ENCODE measurements at regions not wholly inside any gene's neighbourhood (a gene's known extent, or its start where the extent isn't known, plus 50 kb on each side); places are given as distances from the start of the nearest gene placed in this dataset.

DNA sequence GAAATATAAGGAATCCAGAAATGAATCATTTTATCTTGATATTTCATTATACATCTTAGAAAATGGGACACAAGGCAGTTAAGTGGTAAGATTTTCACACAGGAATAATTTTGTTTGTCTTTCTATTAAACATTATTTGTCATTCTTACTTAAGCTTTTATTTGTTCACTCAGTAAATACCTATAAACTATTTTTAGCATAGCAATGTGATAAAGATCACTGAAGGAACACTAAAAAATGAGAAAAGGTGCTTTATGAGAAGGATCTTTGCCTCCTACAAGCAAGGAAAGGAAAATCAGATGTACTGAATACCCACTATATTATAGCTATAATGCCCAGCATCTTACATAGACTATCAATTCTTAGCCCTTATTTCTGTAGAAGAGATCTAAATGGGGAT lies 176.2 kb upstream of the NYAP2 start:
- Mint-ChIP-seq H3K9me3 (no peaks in the 10 kb centered on the region), H3K27ac (peak overlapping the region in 1 of 7 donors; percentile 39), H3K4me1 (peaks cover 0 to 6% (median 1%) of the 10 kb centered on the region in 4 donors), H3K36me3 (no peaks in the 10 kb centered on the region), H3K27me3 (peaks cover 0 to 2% of the 10 kb centered on the region in 2 donors), H3K4me3 (no peak overlapping the region)
- Histone ChIP-seq H3K27me3 (ENCODE audit: insufficient read depth, low read length) (no peaks in the 10 kb centered on the region), H3K27ac (ENCODE audit: low read depth, low read length) (no peak overlapping the region), H3K4me1 (ENCODE audit: insufficient read depth, low read length) (no peaks in the 10 kb centered on the region), H3K36me3 (ENCODE audit: insufficient read depth, low read length) (no peaks in the 10 kb centered on the region), H3K4me3 (ENCODE audit: low read length in 2 of 2) (no peak overlapping the region), H3K9me3 (ENCODE audit: control insufficient read depth in 1 of 2, low read length in 2 of 2) (no peaks in the 10 kb centered on the region)
- no peak for DNase-seq
- ChIA-PET POLR2A (ENCODE audit: partially characterized antibody) (no interaction called here), CTCF (ENCODE audit: partially characterized antibody) (no interaction called here)
- intact Hi-C loops (cut with micrococcal nuclease) = no loop called here

DNA sequence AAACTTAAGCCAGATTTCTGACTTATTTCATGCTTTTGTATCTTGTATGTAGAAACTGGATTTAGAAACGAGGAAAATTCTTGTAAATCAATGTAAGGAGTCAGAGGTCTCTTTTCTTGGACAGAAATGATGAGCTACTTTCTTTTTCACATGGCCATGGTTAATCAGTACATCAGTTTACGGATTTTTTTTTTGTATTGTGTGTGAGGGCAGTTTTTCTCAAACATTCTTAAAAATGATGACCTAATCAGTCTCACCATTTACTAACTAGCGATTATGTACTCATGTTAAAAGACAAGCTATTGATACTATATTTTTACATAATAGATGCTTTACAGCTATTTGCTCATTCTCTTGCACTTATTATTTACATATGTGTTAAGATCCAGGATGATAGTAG lies 165.2 kb upstream of the DOCK10 start:
- H3K9me3 ChIP-seq (ENCODE audit: control insufficient read depth in 1 of 2, low read length in 2 of 2) = no peaks in the 10 kb centered on the region
- ChIA-PET CTCF (ENCODE audit: partially characterized antibody) (no interaction called here), POLR2A (ENCODE audit: partially characterized antibody) (interaction anchor here (0.6 kb wide), 1 partner anchor 155 kb away, joined by 4 read pairs; no protein-coding TSS in a partner anchor)
- H3K36me3 Mint-ChIP-seq = no peaks in the 10 kb centered on the region
- H3K27ac ChIP-seq (ENCODE audit: low read depth, low read length) = no peak overlapping the region
- H3K27ac Mint-ChIP-seq = no peak overlapping the region
- no peaks in the 10 kb centered on the region for H3K27me3 ChIP-seq (ENCODE audit: insufficient read depth, low read length)
- H3K4me3 ChIP-seq (ENCODE audit: low read length in 2 of 2) = no peak overlapping the region
- no peaks in the 10 kb centered on the region for H3K4me1 ChIP-seq (ENCODE audit: insufficient read depth, low read length)
- peaks cover 3 to 9% of the 10 kb centered on the region in 2 donors for H3K27me3 Mint-ChIP-seq
- intact Hi-C loops (cut with micrococcal nuclease) = no loop called here
- no peaks in the 10 kb centered on the region for H3K36me3 ChIP-seq (ENCODE audit: insufficient read depth, low read length)
- H3K9me3 Mint-ChIP-seq = peaks cover 0 to 7% (median 5%) of the 10 kb centered on the region in 8 donors
- no peak for DNase-seq
- H3K4me1 Mint-ChIP-seq = no peaks in the 10 kb centered on the region
- H3K4me3 Mint-ChIP-seq = no peak overlapping the region

DNA sequence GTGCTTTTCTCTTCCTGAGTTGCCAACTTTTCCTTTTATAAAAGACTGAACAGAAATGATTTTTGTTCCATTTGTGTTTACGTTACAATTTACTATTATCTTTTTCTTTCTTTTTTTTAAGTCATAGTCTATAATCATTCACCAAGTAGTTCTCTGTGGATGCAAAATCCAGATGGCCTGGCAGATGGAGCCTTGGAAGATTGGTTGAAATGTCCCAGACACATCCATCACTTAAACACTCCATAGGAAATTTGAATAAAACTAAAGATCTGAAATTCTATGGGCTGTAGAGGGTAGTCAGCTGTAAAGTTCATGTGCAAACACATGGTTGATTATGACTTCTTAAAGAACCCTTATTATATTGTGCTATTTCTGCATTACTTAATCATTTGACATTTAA lies 164.8 kb upstream of the DOCK10 start:
- Histone ChIP-seq H3K4me3 (ENCODE audit: low read length in 2 of 2) (no peak overlapping the region), H3K36me3 (ENCODE audit: insufficient read depth, low read length) (no peaks in the 10 kb centered on the region), H3K27me3 (ENCODE audit: insufficient read depth, low read length) (no peaks in the 10 kb centered on the region), H3K4me1 (ENCODE audit: insufficient read depth, low read length) (no peaks in the 10 kb centered on the region), H3K27ac (ENCODE audit: low read depth, low read length) (no peak overlapping the region), H3K9me3 (ENCODE audit: control insufficient read depth in 1 of 2, low read length in 2 of 2) (no peaks in the 10 kb centered on the region)
- no peak for DNase-seq
- CTCF ChIA-PET (ENCODE audit: partially characterized antibody) = no interaction called here
- Mint-ChIP-seq H3K36me3 (no peaks in the 10 kb centered on the region), H3K4me3 (no peak overlapping the region), H3K27ac (no peak overlapping the region), H3K9me3 (peaks cover 0 to 7% (median 5%) of the 10 kb centered on the region in 8 donors), H3K27me3 (peaks cover 3 to 9% of the 10 kb centered on the region in 2 donors), H3K4me1 (no peaks in the 10 kb centered on the region)
- intact Hi-C loops (cut with micrococcal nuclease) = no loop called here
- POLR2A ChIA-PET (ENCODE audit: partially characterized antibody) = interaction anchor here (0.6 kb wide), 1 partner anchor 155 kb away, joined by 4 read pairs; no protein-coding TSS in a partner anchor

DNA sequence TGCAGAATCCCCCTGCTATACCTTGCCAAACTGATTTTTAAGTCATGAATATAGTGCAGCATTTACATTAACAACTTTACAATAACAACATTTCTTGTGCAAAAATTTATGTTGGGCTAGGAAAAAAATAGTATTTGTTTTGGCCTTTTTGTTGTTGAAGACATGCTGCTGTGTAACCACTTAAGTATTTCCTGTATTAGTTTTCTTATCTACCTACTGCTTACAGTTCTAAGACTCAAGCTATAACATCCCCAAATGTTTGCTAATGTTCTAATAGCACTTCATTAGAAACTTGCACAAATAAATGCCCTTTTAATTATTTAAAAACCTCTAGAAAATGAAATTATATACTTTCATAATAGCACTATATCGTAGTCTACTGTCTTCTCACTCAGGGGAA lies 154.3 kb upstream of the DOCK10 start:
- no peaks in the 10 kb centered on the region for H3K27me3 Mint-ChIP-seq

DNA sequence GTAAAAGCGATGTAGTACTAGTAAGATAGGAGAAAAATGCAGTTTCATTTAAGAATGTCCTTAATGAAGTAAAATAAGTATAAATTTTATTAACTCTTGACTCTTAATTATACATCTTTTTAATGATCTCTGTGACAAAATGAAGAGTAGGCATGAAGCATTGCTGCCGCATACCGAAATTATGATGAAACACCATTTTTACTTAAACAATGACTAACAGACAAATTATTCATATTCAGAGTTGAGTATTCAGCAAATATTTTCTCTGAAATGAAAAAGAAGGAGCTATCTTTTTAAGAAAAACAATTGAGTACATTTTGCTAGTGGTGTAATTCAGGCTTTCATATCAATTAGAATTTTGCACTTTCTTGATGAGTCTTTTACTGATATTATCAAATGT lies 150.6 kb upstream of the DOCK10 start:
- H3K36me3 ChIP-seq (ENCODE audit: insufficient read depth, low read length) = no peaks in the 10 kb centered on the region
- POLR2A ChIA-PET (ENCODE audit: partially characterized antibody) = no interaction called here
- H3K4me3 Mint-ChIP-seq = no peak overlapping the region
- H3K9me3 ChIP-seq (ENCODE audit: control insufficient read depth in 1 of 2, low read length in 2 of 2) = no peaks in the 10 kb centered on the region
- CTCF ChIA-PET (ENCODE audit: partially characterized antibody) = no interaction called here
- H3K4me1 Mint-ChIP-seq = peaks cover 0 to 2% (median 0%) of the 10 kb centered on the region in 4 donors
- no peaks in the 10 kb centered on the region for H3K36me3 Mint-ChIP-seq
- no peaks in the 10 kb centered on the region for H3K27me3 ChIP-seq (ENCODE audit: insufficient read depth, low read length)
- no peak overlapping the region for H3K27ac Mint-ChIP-seq
- intact Hi-C loops (cut with micrococcal nuclease) = no loop called here
- DNase-seq = no peak
- H3K27me3 Mint-ChIP-seq = no peaks in the 10 kb centered on the region
- H3K27ac ChIP-seq (ENCODE audit: low read depth, low read length) = no peak overlapping the region
- H3K4me3 ChIP-seq (ENCODE audit: low read length in 2 of 2) = no peak overlapping the region
- no peaks in the 10 kb centered on the region for H3K9me3 Mint-ChIP-seq
- no peaks in the 10 kb centered on the region for H3K4me1 ChIP-seq (ENCODE audit: insufficient read depth, low read length)

More for the DNA sequence above, 154.3 kb upstream of the DOCK10 start:
- ChIA-PET POLR2A (ENCODE audit: partially characterized antibody) (no interaction called here), CTCF (ENCODE audit: partially characterized antibody) (no interaction called here)
- Histone ChIP-seq H3K9me3 (ENCODE audit: control insufficient read depth in 1 of 2, low read length in 2 of 2) (no peaks in the 10 kb centered on the region), H3K27ac (ENCODE audit: low read depth, low read length) (no peak overlapping the region), H3K4me3 (ENCODE audit: low read length in 2 of 2) (no peak overlapping the region), H3K36me3 (ENCODE audit: insufficient read depth, low read length) (no peaks in the 10 kb centered on the region), H3K27me3 (ENCODE audit: insufficient read depth, low read length) (no peaks in the 10 kb centered on the region), H3K4me1 (ENCODE audit: insufficient read depth, low read length) (no peaks in the 10 kb centered on the region)
- Mint-ChIP-seq H3K4me1 (peaks cover 0 to 2% (median 0%) of the 10 kb centered on the region in 4 donors), H3K4me3 (no peak overlapping the region), H3K36me3 (no peaks in the 10 kb centered on the region), H3K9me3 (no peaks in the 10 kb centered on the region), H3K27ac (no peak overlapping the region)
- intact Hi-C loops (cut with micrococcal nuclease) = no loop called here
- no peak for DNase-seq

DNA sequence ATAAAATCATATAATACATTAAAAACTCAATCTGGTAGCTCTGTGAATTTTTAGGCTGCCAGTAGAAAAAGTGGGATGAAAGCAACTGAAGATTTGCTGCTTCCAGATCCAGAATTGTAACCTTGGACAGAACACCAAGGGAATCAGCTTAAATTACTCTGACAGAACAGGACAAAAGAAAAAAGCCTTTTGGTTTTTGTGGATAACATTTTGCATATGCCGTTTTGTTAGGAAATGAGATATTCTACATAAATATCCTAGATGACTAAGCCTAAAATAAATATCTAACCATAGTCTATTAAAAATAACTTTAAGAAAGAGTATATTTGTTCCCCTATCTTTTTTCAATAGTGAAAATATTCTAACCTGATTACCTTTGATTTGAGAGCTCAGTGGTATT lies 148.7 kb upstream of the DOCK10 start:
- H3K27me3 Mint-ChIP-seq = peaks cover 3 to 5% of the 10 kb centered on the region in 2 donors
- no peak overlapping the region for H3K4me3 Mint-ChIP-seq
- H3K4me1 ChIP-seq (ENCODE audit: insufficient read depth, low read length) = no peaks in the 10 kb centered on the region
- no peaks in the 10 kb centered on the region for H3K4me1 Mint-ChIP-seq
- H3K9me3 Mint-ChIP-seq = no peaks in the 10 kb centered on the region
- CTCF ChIA-PET (ENCODE audit: partially characterized antibody) = no interaction called here
- H3K27ac Mint-ChIP-seq = no peak overlapping the region
- no peak for DNase-seq
- H3K4me3 ChIP-seq (ENCODE audit: low read length in 2 of 2) = no peak overlapping the region
- intact Hi-C loops (cut with micrococcal nuclease) = no loop called here
- H3K27ac ChIP-seq (ENCODE audit: low read depth, low read length) = no peak overlapping the region
- no peaks in the 10 kb centered on the region for H3K27me3 ChIP-seq (ENCODE audit: insufficient read depth, low read length)
- no peaks in the 10 kb centered on the region for H3K9me3 ChIP-seq (ENCODE audit: control insufficient read depth in 1 of 2, low read length in 2 of 2)
- no peaks in the 10 kb centered on the region for H3K36me3 ChIP-seq (ENCODE audit: insufficient read depth, low read length)
- H3K36me3 Mint-ChIP-seq = no peaks in the 10 kb centered on the region
- POLR2A ChIA-PET (ENCODE audit: partially characterized antibody) = no interaction called here

DNA sequence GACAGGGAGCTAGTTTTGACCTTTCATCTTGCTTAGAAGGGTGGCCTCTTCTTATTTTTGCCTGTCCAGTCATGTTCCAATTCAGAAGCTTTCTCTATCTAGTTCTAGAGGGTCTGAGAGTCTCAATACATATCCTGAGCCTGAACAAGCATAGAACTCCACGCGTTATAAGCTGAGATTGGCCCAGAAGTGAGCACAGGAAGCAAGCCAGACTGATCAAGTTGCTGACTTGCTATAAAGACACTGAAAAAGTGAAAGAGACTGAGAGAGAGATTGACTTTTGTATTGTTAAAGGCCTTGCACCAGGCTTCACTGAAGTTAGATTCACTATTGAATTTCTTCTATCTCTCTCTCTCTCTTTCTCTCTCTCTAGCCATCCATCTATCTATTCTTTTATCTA lies 142.7 kb upstream of the DOCK10 start:
- Histone ChIP-seq H3K36me3 (ENCODE audit: insufficient read depth, low read length) (no peaks in the 10 kb centered on the region), H3K27ac (ENCODE audit: low read depth, low read length) (no peak overlapping the region), H3K9me3 (ENCODE audit: control insufficient read depth in 1 of 2, low read length in 2 of 2) (no peaks in the 10 kb centered on the region), H3K27me3 (ENCODE audit: insufficient read depth, low read length) (no peaks in the 10 kb centered on the region), H3K4me3 (ENCODE audit: low read length in 2 of 2) (no peak overlapping the region), H3K4me1 (ENCODE audit: insufficient read depth, low read length) (no peaks in the 10 kb centered on the region)
- Mint-ChIP-seq H3K4me3 (no peak overlapping the region), H3K27ac (peak overlapping the region in 1 of 7 donors; percentile 43), H3K9me3 (no peaks in the 10 kb centered on the region), H3K36me3 (no peaks in the 10 kb centered on the region), H3K27me3 (peaks cover 3 to 5% of the 10 kb centered on the region in 2 donors), H3K4me1 (peaks cover 0 to 4% (median under 1%) of the 10 kb centered on the region in 4 donors)
- POLR2A ChIA-PET (ENCODE audit: partially characterized antibody) = no interaction called here
- CTCF ChIA-PET (ENCODE audit: partially characterized antibody) = no interaction called here
- intact Hi-C loops (cut with micrococcal nuclease) = no loop called here
- no peak for DNase-seq

DNA sequence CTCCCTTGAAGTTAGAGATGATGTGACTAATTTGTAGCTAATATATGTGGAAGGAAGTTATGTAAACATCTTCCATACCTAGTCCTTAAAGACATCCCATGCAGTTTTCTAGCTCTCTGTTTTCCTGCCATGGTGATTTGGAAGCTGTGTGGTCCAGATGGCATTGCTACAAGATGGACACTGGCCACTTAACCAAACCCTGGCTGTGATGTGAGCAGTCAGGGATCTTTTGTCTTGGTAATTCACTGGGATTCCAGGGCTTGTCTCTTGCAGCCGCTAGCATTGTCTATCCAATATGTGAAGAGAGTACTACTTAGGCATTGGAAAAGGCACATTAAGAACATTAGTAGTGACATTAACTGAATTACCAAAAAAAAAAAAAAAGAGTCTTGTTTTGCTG lies 139.9 kb upstream of the DOCK10 start:
- no peak overlapping the region for H3K27ac Mint-ChIP-seq
- H3K36me3 ChIP-seq (ENCODE audit: insufficient read depth, low read length) = no peaks in the 10 kb centered on the region
- H3K27me3 Mint-ChIP-seq = peaks cover 0 to 1% of the 10 kb centered on the region in 2 donors
- no peak overlapping the region for H3K4me3 ChIP-seq (ENCODE audit: low read length in 2 of 2)
- H3K36me3 Mint-ChIP-seq = no peaks in the 10 kb centered on the region
- no peak for DNase-seq
- peaks cover 0 to 4% (median under 1%) of the 10 kb centered on the region in 4 donors for H3K4me1 Mint-ChIP-seq
- H3K9me3 ChIP-seq (ENCODE audit: control insufficient read depth in 1 of 2, low read length in 2 of 2) = no peaks in the 10 kb centered on the region
- no peak overlapping the region for H3K27ac ChIP-seq (ENCODE audit: low read depth, low read length)
- CTCF ChIA-PET (ENCODE audit: partially characterized antibody) = no interaction called here
- H3K4me3 Mint-ChIP-seq = no peak overlapping the region
- POLR2A ChIA-PET (ENCODE audit: partially characterized antibody) = interaction anchor here (0.6 to 0.7 kb wide), 2 partner anchors 36 to 289 kb away, joined by 3 to 4 read pairs; no protein-coding TSS in a partner anchor
- H3K9me3 Mint-ChIP-seq = no peaks in the 10 kb centered on the region
- H3K27me3 ChIP-seq (ENCODE audit: insufficient read depth, low read length) = no peaks in the 10 kb centered on the region
- no peaks in the 10 kb centered on the region for H3K4me1 ChIP-seq (ENCODE audit: insufficient read depth, low read length)
- intact Hi-C loops (cut with micrococcal nuclease) = no loop called here

Measured in CD4-positive, alpha-beta memory T cell (primary cell).